Renal pelvis (tissue), 1 donor: ENCODE measurements at regions not wholly inside any gene's neighbourhood (a gene's known extent, or its start where the extent isn't known, plus 50 kb on each side); places are given as distances from the start of the nearest gene placed in this dataset.
"Not testable (repeated sequence)": the region's sequence is repeated elsewhere in the genome, so short reads cannot be mapped to it uniquely, and the experiment has no call there.

Experiments used
- DNase-seq: peaks from one replicate; pipeline ENCODE4 v3.0.0-alpha.2; 2013

DNA sequence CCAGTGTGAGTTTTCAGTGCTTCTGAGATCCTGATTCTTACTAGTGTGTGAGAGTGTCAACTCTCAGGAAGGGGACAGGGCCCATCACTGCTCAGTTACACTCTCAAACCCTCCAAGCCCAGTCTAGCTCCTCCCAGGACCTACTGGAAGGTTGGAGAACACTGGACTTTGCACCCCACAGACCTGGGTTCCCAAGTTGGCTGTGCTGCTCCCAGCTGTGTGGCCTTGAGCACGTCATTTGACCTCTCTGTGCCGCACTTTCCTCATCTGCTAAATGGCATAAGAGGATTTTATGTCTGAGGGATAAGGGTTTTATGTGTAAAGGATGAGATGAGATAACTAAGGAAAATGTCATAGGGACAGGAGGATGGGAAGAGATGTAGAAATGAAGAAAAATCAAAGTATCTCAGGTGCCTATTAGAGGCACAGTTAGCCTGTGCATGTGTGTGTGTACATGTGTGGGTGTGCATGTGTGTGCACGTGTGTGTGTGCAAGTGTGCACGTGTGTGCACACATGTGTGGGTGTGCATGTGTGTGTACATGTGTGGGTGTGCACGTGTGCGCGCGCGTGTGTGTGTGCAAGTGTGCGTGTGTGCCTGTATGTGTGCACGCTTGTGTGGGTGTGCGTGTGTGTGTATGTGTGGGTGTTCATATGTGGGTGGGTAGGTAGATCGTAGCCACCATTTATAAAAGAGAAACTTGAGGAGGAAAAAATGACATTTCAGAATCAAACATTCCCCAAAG, 108.0 kb upstream of the GRK3 start:
- DNase-seq: not testable (repeated sequence)

DNA sequence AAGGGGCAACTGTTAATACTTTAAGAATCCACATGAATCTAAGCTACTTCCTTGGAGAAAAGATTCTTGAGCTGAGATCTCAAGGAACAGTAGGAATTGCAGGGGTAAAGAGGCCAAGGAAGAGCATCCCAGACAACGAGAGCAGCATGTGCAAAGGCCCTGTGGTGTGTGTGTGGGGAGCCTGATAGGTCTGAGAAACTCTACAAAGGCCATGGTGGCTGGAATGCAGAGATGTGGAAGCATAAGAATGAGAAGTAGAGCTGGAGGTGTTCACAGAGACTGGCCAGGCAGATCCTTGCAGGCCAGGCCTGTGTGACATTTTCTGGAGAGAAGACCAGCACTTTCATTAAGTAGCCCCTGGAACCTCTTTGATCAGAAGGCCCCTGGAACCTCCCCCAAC, 105.8 kb upstream of the GRK3 start:
- not testable (repeated sequence) for DNase-seq

DNA sequence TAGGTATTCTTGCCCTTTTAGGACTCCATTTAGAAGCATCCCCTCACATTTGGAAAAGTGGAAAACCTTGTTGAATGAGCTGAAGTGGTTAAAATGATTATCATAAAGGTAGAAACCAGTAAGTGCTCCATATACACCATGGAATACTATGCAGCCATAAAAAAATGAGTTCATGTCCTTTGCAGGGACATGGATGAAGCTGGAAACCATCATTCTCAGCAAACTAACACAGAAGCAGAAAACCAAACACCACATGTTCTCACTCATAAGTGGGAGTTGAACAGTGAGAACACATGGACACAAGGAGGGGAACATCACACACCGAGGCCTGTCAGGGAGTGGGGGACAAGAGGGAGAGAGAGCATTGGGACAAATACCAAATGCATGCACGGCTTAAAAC, 103.8 kb upstream of the GRK3 start:
- not testable (repeated sequence) for DNase-seq

DNA sequence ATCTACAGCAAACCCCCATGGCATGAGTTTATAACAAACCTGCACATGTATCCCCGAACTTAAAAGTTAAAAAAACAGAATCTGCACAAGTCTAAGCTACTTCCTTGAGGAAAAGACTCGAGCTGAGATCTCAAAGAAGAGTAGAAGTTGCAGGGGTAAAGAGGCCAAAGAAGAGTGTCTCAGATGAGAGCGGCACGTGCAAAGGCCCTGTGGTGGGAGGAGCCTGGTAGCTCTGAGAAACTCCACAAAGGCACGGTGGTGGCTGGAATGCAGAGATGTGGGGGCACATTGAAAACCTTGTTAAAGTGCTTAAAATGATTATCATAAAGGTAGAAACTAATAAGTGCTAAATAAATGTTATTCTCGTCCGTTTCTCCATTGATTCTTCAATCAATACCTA, 103.2 kb upstream of the GRK3 start:
- no peak for DNase-seq

DNA sequence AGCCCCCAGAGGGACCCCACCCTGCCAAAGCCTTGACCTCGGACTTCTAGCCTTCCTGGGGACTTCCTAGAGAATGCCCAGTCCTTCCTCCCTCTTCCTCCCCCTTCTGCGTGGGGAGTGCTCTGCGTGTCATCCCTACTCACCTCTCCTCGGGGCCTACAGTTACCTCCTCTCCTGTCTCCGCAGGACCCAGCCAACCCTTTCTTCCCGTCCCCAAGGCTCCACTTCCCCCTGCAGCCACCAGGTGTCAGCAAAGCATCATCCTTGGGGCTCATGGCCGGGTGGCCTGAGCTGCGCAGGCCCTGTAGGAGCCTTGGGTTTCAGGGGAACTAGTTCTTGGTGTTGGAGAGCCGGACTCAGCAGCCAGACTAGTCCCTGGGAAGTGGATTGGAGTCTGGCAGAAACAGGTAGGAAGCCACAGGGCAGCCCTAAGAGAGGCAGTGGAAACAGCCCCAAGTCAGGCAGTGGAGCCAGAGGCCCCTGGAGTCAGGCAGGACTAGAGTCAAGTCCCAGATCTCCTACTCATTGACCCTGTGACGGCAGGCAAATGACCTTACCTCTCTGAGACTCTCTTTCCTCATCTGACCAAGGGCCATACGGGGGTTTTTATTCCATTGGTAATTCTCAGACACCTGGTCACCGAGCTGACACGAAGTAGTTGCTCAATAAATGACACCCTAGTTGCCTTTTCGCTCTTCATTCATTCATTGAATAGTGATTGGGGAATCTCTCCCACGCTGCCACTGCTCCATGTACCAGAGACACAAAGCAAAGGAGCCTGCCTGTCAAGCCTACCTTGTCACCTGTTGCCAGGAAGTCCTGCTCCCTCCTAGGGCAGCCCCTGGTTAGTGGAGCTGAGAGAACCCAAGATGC, 101.8 kb upstream of the GRK3 start:
- DNase-seq: peak; percentile 75

DNA sequence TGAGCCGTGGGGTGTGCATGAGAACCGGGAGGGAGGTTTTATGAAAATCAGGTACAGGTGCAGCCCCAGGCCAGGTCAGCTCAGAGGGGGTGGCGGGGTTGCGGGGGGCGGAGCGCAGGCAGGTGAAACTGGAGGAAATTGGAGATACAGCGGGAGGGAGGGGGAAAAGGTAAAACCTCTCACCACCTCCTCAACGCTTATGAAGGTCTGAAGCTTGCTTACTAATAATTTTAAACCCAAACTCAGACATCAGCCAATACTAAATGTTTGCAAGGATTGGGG, 101.2 kb upstream of the GRK3 start:
- not testable (repeated sequence) for DNase-seq

DNA sequence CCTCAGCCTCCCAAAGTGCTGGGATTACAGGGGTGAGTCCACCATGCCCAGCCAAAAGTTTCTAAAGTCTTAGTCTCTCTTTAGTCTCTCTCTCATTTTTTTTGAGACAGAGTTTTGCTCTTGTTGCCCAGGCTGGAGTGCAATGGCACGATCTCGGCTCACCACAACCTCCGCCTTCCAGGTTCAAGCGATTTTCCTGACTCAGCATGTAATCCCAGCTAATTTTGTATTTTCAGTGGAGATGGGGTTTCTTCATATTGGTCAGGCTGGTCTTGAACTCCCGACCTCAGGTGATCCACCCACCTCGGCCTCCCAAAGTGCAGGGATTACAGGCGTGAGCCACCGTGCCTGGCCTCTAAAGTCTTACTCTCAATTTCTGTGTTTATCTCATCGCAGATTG, 100.1 kb upstream of the GRK3 start:
- not testable (repeated sequence) for DNase-seq

DNA sequence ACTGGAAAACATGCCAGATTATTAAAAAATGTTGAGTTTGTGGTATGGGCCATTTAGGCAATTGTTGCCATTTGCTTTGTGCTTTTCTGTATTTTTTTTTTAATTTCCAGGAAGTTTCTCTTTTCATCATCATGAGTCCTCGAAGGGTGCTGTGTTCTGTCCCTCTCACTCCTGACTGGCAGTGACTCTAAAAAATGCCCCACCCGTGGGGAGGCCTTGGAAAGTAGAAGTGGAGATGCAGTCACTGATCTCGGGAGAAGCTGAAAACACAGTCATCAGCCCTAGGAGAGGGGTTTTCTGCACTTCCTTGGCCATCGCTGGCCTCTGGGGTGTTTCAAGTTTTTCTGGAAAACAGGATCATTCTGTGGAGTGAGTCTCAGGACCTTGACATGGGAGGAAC, 98.5 kb upstream of the GRK3 start:
- DNase-seq: no peak

DNA sequence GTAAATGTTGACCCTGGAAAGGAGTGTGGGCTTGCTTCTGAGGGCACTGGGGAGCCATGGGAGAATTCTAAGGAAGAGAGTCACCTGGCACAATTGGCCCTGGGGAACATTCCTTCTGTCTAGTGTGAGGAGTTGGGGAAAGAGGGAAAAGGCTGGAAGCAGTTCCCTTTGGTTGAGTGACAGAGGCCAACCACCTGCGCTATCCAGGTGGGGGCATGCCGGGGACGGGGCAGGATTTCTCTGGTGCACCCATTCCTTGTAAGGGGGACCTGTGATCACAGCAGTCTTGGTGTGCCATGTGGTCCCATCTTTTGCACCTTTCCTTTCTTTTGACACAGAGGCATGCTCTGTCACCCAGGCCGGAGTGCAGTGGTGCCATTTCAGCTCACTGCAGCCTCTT, 92.1 kb upstream of the GRK3 start:
- DNase-seq: no peak

DNA sequence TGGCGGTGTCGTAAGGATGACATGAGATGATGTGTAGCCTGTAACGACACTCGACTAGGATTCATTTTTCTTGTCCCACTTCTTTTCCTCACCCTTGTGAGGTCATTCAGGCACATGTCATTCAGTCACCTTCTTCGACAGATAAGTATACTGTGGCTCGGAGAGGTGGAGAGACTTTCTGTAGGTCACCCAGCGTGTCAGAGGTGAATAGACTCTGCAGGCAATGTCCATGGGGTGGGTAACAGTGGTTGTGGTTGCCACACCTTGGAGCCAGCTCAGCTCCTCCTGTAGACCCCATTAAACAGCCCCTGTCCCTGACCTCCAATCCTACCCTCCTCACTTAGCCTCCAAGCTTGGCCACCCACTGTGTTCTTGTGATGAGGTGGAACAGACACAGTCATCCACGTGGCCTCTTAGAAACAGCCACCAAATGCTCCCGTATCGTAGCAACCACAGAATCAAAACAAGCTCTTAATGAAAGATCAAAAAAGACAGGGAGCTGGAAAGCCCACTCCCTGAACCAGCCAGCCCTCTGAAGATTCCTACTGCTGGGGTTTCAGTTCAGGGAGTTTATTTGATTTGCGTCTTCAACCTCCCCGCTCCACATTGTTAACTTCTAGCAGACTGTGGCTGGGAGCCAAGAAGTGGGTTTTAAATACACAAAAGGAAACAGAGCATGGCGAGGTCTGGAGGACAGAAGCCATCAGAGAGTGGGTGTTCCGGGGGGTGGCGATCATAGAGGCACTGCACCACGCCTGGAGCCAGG, 89.0 kb upstream of the GRK3 start:
- peak; percentile 97 for DNase-seq

DNA sequence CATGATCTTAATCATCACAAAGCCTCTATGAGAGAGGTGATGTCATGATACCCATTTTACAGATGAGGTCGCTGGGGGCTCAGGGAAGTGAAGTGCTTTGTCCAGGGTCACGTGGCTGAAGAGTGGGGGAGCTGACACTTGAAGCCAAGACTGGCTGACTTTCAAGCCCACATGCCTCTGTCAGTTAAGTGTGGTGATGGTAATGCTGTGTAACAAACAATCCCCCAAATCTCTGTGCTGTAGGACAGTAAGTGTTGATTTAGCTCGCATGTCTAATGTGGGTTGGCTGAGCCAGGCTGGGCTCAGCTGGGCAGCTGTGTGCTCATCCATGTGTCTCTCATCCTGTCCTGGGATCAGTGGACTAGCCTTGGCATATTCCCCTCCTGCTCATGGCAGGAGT, 87.1 kb upstream of the GRK3 start:
- no peak for DNase-seq

DNA sequence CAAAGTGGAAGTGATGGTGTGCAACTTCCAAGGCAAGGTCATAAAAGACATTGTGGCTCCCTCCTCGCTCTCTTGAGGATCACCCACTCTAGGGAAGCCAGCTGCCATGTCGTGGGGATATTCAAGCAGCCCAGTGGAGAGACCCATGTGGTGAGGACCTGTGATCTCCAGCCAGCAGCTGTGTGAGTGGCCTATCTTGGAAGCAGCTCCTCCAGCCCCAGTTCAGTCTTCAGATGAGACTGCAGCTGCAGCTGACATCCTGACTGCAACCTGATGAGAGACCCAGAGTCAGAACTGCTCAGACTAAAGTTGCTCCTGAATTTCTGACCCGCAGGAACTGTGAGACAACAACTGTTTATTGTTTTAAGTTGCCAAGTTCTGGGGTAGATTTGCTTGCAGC, 86.4 kb upstream of the GRK3 start:
- DNase-seq: no peak

DNA sequence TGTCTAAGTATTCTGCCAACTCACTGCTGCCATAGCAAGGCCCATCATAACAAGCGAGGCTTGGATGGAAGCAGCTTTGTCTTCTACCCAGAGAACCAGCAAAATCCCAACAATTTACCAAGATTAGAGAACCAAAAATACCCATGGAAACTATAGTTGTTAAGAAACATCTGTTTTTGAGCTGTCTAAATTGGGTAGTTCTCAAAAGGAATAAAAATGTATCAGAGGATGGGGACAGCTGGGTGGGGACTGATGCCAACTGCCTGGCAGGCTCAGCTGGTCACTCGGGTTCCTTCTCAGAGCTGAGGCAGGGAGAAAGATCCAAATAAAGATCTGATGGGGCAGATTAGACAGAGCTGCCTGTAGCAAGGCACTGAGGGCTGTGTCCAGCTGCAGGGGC, 85.9 kb upstream of the GRK3 start:
- DNase-seq: no peak

DNA sequence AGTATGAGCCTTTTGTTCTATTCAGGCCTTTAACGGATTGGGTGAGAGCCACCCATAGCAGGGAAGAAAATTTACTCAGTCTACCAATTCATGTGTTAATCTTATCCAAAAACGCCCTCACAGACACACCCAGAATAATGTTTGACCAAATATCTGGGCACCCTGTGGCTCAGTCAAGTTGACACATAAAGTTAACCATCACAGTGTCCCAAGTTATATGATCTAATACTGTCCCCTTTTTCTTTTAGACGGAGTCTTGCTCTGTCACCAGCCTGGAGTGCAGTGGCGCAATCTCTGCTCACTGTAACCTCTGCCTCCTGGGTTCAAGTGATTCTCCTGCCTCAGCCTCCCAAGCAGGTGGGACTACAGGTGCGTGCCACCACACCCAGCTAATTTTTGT, 83.6 kb upstream of the GRK3 start:
- DNase-seq: not testable (repeated sequence)

DNA sequence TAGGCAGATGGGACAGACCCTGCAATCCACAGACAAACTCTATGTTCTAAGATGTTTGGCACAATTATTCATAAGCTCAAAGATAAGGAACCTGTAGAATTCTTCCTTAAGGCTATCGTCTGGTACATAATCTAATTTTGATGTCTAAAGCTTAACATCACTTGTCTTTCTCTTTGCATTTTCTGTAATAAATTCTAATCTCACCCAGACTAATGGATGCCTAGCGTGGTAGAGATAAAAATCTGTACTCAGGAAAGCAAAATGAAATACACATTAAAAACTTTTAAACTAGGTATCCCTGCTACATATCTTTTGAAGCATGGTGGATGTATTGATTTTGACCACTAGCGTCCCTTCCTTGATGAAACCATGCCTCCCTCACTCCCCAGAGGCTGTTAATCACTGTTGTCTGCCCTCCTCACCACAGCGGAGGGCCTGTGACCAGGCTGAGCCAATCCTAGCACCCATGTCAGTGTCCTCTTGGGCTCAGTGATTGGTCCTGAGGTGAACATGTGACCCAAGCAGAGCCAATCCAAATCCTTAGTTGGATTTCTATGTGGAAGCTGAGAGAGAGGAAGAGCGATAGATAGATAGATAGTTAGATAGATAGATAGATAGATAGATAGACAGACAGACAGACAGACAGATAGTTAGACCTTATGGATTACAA, 82.2 kb upstream of the GRK3 start:
- no peak for DNase-seq

DNA sequence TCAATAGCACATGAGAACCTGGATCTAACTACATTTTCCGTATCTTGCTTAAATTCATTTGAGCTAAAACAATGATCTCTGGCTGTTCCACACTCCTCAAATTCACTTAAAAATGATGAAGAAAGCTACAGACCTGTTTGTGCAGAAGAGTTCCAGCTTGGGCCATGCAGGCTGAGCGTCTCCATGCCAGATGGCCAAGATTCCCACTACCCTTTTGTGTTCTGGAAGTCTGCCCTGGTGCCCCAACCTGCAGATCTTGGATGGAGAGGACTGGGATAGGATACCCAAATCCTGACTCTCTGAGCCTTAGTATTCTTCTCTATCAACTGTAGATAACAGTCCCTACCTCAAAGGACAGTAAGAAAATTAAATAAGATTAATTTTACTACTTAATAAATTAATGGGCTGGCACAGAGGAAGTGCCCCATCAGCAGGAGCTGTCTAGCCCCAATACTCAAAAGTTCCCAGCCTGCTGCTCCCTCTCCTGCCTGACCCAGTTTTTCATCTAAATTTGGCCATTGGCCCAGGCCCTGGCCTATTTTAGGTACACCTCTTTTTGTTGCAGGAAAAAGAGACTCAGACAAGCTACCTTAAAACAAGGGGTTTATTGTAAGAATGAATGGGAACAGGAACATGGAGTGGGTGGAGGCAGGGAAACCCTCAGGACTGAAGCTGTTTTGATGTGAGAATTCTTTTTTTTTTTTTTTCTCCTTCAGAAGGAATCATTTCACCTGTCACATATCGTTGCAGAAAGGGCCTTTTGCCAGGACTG, 81.4 kb upstream of the GRK3 start:
- no peak for DNase-seq

DNA sequence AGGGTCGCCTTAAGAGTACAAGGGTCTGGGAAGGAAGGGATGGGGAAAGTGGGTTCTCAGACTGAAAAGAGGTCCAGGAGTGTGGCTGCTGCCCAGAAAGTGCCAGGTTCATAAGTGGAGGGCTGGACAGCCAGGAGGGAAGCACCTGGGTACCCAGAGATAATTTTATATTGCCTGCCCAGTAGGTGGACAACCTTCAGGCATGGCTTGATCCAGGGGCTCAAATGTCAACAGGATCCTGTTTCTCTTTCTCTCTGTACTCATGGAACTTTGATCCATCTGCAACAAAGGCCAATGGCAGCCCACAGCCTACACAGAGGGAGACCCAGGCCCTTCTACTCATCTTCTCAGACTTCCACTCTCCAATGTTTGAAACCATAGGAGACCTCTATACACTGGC, 80.5 kb upstream of the GRK3 start:
- no peak for DNase-seq

DNA sequence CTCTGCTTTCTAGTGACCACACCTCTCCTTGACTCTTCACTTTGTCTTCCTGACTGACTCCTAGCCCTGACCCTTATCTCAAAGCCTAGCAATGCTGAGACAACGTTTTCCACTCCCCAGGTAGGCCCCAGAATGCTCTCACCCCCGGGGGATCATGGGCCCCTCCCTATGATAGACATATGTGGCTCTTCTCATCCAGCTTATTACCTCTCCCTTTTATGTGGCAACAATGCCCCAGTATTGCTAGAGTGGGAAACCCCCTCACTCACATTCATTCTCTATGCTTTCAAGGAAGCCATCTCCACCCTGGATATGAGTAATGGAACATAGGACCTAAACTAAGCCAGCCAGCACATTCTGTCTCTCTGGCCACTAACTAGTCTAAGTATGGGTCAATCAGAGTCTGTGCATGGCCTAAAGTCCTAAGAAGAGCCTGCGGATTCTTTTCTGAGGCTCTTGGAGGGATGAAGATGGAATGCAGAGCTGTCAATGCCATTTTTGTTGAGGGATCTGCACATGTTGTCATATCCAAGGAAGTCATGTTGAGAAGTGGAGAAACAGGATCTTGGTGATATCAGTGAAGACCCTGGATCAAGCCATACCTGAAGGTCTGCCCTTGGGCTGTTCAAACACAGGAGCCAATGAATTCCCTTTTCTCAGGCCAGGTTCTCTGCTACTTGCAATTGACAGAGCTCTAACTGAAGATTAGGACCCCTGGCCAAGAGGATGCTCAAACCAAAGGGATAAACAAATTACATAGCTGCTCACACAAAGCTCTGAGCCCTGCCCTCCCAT, 79.8 kb upstream of the GRK3 start:
- no peak for DNase-seq

DNA sequence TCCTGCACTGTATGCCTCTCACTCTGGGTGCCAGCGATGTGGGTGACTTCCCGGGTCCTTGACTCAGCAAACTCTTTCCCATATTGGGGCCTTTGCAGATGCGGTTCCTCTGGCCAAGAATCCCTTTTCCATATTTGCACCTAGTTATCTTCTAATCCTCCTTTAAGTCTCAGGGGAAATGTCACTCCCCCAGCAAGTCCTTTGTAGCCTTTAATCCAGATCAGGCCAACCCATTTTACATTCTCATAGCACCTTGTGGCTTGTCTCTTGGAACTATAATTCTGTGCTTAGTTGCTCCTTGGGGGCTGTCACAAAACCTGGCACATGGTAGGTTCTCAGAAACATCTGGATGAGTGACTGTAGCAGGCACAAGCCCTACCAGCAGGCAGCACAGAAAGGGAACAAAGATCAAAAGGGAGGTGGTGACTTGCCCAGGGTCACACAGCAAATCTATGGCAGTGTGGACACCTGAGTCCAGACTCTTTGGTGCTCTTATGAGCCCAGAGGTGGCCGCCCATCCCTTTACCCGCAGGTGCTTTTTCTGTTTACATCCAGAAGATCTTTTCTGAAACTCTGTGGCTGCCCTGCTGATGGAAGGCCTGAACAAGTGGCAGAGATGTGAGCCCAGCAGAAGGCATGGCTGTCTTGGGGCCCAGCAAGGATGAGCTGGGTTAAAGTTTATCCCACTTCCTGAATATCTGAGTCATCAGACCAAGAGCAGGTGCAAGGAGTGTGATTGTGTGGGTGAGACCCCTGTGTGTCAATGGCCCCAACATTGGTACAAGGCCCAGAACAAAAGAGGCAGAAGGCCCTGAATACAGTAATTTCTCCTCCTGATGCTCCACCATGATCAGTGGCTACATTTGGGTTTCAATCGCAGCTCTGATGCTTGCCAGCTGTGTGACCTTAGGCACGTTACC, 78.6 kb upstream of the GRK3 start:
- DNase-seq: no peak

DNA sequence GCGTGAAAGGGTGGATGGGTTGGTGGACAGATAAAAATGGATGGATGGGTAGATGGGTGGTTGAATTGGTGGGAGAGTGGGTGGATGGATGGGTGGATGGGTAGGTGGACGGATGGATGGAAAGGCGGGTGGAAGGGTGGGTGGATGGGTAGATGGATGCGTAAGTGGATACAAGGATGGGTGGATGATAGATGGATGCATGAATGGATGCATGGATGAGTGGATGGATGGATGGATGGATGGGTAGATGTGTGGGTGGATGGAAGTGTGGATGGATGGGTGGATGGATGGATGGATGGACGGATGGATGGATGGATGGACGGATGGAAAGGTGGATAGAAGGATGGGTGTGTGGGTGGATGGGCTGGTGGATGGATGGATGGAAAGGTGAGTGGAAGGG, 77.0 kb upstream of the GRK3 start:
- DNase-seq: no peak
